Stomach (tissue), 8 donors: ENCODE measurements at regions not wholly inside any gene's neighbourhood (a gene's known extent, or its start where the extent isn't known, plus 50 kb on each side); places are given as distances from the start of the nearest gene placed in this dataset.

ENCODE experiments used
- DNase-seq, 2 donors: peaks; one replicate each; pipeline versions ENCODE4 v3.0.0 to v3.0.0-alpha.2; 2013 to 2019
- H3K27ac ChIP-seq, 5 donors: fragments of 200-600 bp in 4 of 5; sonication (generic) in 4 of 5; one replicate each; pipeline ENCODE4 v1.5.1; 2013 to 2019; ENCODE audit warnings: mild to moderate bottlenecking in 1 of 5, moderate library complexity in 1 of 5
- H3K27me3 ChIP-seq, 3 donors: fragments of 200-600 bp; sonication (generic); one replicate each; pipeline ENCODE4 v1.5.1; 2017 to 2019; ENCODE audit warnings: mixed run types in 1 of 3
- H3K36me3 ChIP-seq, 4 donors: fragments of 200-600 bp; sonication (generic); 1 replicate in 3 of 4; 2 replicates in 1 of 4; pipeline ENCODE4 v1.5.1; 2016 to 2019
- H3K4me1 ChIP-seq, 4 donors: fragments of 200-600 bp; sonication (generic); one replicate each; pipeline ENCODE4 v1.5.1; 2016 to 2019
- H3K4me3 ChIP-seq, 4 donors: fragments of 200-600 bp; sonication (generic) in 3 of 4; one replicate each; pipeline ENCODE4 v1.5.1; 2016 to 2019; ENCODE audit warnings: mild to moderate bottlenecking in 1 of 4
- H3K9me3 ChIP-seq, 4 donors: fragments of 200-600 bp; sonication (generic); one replicate each; pipeline ENCODE4 v1.5.1; 2016 to 2019
- CTCF ChIP-seq, 7 experiments: fragments of 450-650 bp in 4 of 7; fragments of 200-600 bp in 3 of 7; sonication (generic) in 3 of 7; IDR thresholded peaks; one replicate each; pipeline ENCODE4 v1.5.1; 2016 to 2019; ENCODE audit warnings: antibody characterized with exemption in 7 of 7, control low read depth in 2 of 7, mild to moderate bottlenecking in 1 of 7
- EP300 ChIP-seq: sonication (generic); formaldehyde crosslinking; IDR thresholded peaks from one replicate; pipeline ENCODE4 v1.6.1; 2017; ENCODE audit warnings: antibody characterized with exemption
- POLR2A ChIP-seq, 4 donors: fragments of 450-650 bp; IDR thresholded peaks; one replicate each; pipeline ENCODE4 v1.6.1; 2016; ENCODE audit warnings: antibody characterized with exemption in 4 of 4, control low read depth in 2 of 4, mild to moderate bottlenecking in 1 of 4, moderate library complexity in 1 of 4
- POLR2AphosphoS5 ChIP-seq, 3 donors: sonication (generic); formaldehyde crosslinking; IDR thresholded peaks; one replicate each; pipeline ENCODE4 v1.6.1; 2016; ENCODE audit warnings: antibody characterized with exemption in 3 of 3
- WGBS, 5 donors: extraction: QIAGEN DNeasy Blood & Tissue Kit in 3 of 5; methylation state at CpG; one replicate each; pipeline versions ENCODE4 v1.1.5 to v1.1.7; 2013 to 2018; 5-methylcytosine and 5-hydroxymethylcytosine counted together
- intact Hi-C: fragments of 100-400 bp; cut with DNase I; formaldehyde crosslinking; loops from one replicate; pipeline ENCODE4 v1.15.1; 2023; ENCODE audit warnings: low total_unique reads
- donor health status: healthy with polysubstance abuse.
- donor health status: Bipolar disorder and iron deficiency.
- donor health status: healthy.

DNA sequence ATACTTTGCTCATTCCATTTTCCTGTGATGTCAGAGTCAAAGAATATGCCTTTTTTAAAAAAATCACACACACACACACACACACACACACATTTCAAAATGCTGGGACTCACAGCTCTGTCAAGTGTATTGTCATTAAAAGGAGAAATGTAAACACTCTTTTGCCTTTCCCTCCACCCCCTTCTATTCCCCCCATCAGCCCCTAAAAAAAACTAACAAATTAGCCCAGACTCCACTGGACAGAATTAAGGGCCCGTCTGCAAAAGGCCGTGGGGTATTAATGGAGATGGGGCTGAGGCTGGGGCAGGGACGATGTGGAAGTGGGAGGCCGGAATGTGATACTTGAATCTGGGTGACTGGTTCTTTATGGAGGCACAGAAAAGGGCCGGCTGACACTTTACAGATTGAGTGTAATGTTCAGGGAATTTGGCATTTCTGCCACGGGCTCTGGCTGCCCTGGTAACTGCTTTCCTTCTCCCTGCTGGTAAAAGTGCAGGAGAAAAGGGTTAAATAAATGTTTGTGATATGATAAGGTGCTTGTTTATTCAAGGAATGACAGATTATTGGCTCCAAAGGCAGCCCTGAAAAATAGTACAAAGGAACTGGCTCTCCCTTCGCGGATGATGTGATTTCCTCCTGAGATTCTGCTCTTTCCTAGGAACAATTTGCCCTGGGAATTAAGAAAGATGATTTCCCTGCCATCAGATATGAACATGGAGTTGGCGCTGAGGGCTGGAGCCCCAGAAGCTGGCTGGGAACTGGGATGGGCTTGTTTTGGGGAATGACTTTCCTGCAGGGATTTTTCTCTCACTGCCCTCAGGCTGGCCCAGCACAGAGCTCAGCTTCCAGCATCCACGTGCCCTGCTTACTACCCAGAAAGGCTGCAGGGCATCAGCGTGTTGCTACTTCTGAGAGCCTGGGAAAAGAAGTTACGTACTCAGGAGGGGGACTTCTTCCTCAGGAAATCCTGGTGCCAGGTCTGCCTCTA is 52.8 kb upstream of the CTAGE1 start:
- Histone ChIP-seq H3K27ac (peak overlapping the region; percentile 62 to 74 (median 67)), H3K9me3 (no peaks in the 10 kb centered on the region), H3K4me3 (no peak overlapping the region), H3K27me3 (no peaks in the 10 kb centered on the region), H3K4me1 (peaks cover 36 to 66% (median 50%) of the 10 kb centered on the region in 4 donors), H3K36me3 (no peaks in the 10 kb centered on the region)
- peak; percentile 34 to 67 for DNase-seq
- TF ChIP-seq CTCF (IDR thresholded peaks at IDR 0.05) (no peak), POLR2AphosphoS5 (IDR thresholded peaks at IDR 0.05) (peak in 2 of 3 donors; percentile 55 to 68)
- intact Hi-C loops: no loop called here
- WGBS, 5 donors: 17 to 32% (median 20%) methylated on average over 12 of the region's 12 CpGs

- DNase-seq: peak; percentile 71 to 85
- Histone ChIP-seq H3K27ac (peak overlapping the region; percentile 62 to 74 (median 67)), H3K4me1 (peaks cover 29 to 55% (median 40%) of the 10 kb centered on the region in 4 donors), H3K36me3 (no peaks in the 10 kb centered on the region), H3K4me3 (no peak overlapping the region), H3K27me3 (no peaks in the 10 kb centered on the region), H3K9me3 (no peaks in the 10 kb centered on the region)
- 12 to 43% (median 30%) methylated on average over 8 of the region's 8 CpGs for WGBS, 5 donors
- intact Hi-C loops: no loop called here
- TF ChIP-seq CTCF (IDR thresholded peaks at IDR 0.05) (no peak), POLR2AphosphoS5 (IDR thresholded peaks at IDR 0.05) (peak in 2 of 3 donors; percentile 51 to 60)
Measured at GRCh38 chr18:22471546-22472131, 53.9 kb upstream of the CTAGE1 start.

- no peak for DNase-seq
- peaks cover 20 to 40% (median 29%) of the 10 kb centered on the region in 4 donors for H3K4me1 ChIP-seq
- no peaks in the 10 kb centered on the region for H3K9me3 ChIP-seq
- intact Hi-C loops: no loop called here
- H3K36me3 ChIP-seq: no peaks in the 10 kb centered on the region
- 70 to 84% (median 73%) methylated on average over 3 of the region's 3 CpGs for WGBS, 5 donors
- H3K4me3 ChIP-seq: no peak overlapping the region
- H3K27me3 ChIP-seq: no peaks in the 10 kb centered on the region
- no peak for TF ChIP-seq EP300
- TF ChIP-seq POLR2A (IDR thresholded peaks at IDR 0.05): no peak
- no peak for TF ChIP-seq CTCF (IDR thresholded peaks at IDR 0.05)
- TF ChIP-seq POLR2AphosphoS5 (IDR thresholded peaks at IDR 0.05): no peak
- no peak overlapping the region for H3K27ac ChIP-seq
Measured at GRCh38 chr18:22473366-22473765, 55.7 kb upstream of the CTAGE1 start.

- Histone ChIP-seq H3K27ac (no peak overlapping the region), H3K27me3 (no peaks in the 10 kb centered on the region), H3K4me3 (no peak overlapping the region), H3K36me3 (no peaks in the 10 kb centered on the region), H3K9me3 (no peaks in the 10 kb centered on the region), H3K4me1 (peaks cover 11 to 26% (median 18%) of the 10 kb centered on the region in 4 donors)
- TF ChIP-seq POLR2A (IDR thresholded peaks at IDR 0.05) (no peak), POLR2AphosphoS5 (IDR thresholded peaks at IDR 0.05) (no peak), CTCF (IDR thresholded peaks at IDR 0.05) (no peak), EP300 (no peak)
- WGBS, 5 donors: 81 to 90% (median 85%) methylated on average over 7 of the region's 7 CpGs
- DNase-seq: no peak
- intact Hi-C loops: no loop called here
Measured at GRCh38 chr18:22475426-22476100, 57.8 kb upstream of the CTAGE1 start.
